HG03064 (cell line): ENCODE measurements at regions not wholly inside any gene's neighbourhood (a gene's known extent, or its start where the extent isn't known, plus 50 kb on each side); places are given as distances from the start of the nearest gene placed in this dataset.
"Not testable (repeated sequence)": the region's sequence is repeated elsewhere in the genome, so short reads cannot be mapped to it uniquely, and the experiment has no call there.

Experiments used
- ATAC-seq: cut with Tn5 transposase; IDR thresholded peaks from one replicate; pipeline ENCODE4 v1.9.1; 2021; ENCODE audit warnings: low read depth; ENCODE audit not compliant: unreplicated experiment

GRCh38 chr1:79732950-79733349 is 726.4 kb upstream of the ADGRL4 start:
- ATAC-seq = no peak

GRCh38 chr1:79726911-79727310 is 720.4 kb upstream of the ADGRL4 start:
- ATAC-seq = no peak

- no peak for ATAC-seq
Observed at GRCh38 chr1:79726321-79726720, 719.8 kb upstream of the ADGRL4 start.

- no peak for ATAC-seq
Observed at GRCh38 chr1:79716447-79716846, 709.9 kb upstream of the ADGRL4 start.

GRCh38 chr1:79714664-79715063 is 708.1 kb upstream of the ADGRL4 start:
- ATAC-seq = no peak

DNA sequence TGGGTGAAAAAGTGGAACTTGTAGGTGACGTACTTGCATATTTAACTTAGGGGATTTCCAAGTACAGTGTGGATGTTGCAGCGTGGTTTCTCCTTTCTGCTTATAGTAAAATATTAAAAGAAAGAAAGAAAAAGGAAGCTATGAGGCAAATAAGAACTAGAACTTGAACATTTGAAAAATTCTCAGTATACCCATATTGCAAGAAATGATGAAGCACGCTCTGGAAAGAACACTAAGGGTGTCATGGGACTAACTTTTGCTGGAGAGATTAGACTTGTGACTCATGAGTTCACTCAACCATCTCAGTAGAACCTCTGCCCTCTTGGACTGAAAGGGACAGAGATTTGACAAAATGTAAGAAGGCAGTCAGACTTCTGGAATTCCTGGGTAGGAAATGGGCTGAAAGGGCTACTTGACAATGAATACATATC is 704.5 kb upstream of the ADGRL4 start:
- ATAC-seq = peak; percentile 88

- ATAC-seq = no peak
Observed at GRCh38 chr1:79708646-79709265, 702.2 kb upstream of the ADGRL4 start.

DNA sequence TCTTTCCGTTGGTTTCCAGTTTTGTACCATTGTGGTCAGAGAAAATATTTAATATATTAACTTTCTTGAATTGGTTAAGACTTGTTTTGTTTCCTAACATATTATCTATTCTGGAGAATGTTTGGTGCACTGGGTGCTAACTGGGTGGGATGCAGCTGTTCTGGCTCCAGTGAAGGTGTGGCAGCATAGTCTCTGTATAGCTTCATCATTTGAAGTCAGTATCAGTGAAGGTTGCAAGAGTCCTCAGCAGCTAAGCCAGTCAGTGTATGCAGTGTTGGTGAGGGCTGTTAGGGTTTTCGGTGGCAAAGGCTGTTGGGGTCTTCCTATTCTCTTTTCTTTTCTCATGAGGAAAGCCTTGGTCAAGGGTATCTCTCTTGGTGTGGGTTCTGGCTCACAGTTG is 698.7 kb upstream of the ADGRL4 start:
- no peak for ATAC-seq

- no peak for ATAC-seq
Observed at GRCh38 chr1:79704067-79704466, 697.5 kb upstream of the ADGRL4 start.

DNA sequence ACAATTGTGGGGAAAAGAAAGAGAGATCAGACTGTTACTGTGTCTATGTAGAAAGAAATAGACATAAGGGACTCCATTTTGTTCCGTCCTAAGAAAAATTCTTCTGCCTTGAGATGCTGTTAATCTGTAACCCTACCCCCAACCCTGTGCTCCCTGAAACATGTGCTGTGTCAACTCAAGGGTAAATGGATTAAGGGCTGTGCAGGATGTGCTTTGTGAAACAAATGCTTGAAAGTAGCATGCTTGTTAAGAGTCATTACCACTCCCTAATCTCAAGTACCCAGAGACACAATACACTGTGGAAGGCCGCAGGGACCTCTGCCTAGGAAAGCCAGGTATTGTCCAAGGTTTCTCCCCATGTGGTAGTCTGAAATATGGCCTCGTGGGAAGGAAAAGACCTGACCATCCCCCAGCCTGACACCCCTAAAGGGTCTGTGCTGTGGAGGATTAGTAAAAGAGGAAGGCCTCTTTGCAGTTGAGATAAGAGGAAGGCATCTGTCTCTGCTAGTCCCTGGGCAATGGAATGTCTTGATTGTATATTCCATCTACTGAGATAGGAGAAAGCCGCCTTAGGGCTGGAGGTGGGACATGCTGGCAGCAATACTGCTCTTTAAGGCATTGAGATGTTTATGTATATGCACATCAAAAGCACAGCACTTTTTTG is 695.9 kb upstream of the ADGRL4 start:
- not testable (repeated sequence) for ATAC-seq

DNA sequence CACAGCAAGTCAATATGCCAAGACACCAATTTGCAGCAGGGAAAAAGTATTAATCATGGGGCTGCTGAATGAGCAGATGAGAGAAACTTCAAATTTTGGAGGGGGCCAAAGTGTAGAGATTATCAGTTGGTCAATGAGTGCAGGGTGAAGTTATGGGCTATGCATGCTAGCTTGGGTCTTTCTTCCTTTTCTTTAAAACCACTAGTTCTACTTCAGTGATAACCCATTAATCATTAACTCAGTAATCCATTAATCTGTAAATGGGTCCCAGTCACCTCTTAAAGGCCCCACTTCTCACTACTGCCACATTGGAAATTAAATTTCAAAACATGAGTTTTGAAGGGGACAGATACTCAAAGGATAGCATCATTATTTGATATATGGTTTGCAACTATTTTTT is 688.6 kb upstream of the ADGRL4 start:
- ATAC-seq = peak; percentile 95

- peak; percentile 52 for ATAC-seq
Observed at GRCh38 chr1:79694241-79694640, 687.7 kb upstream of the ADGRL4 start.

DNA sequence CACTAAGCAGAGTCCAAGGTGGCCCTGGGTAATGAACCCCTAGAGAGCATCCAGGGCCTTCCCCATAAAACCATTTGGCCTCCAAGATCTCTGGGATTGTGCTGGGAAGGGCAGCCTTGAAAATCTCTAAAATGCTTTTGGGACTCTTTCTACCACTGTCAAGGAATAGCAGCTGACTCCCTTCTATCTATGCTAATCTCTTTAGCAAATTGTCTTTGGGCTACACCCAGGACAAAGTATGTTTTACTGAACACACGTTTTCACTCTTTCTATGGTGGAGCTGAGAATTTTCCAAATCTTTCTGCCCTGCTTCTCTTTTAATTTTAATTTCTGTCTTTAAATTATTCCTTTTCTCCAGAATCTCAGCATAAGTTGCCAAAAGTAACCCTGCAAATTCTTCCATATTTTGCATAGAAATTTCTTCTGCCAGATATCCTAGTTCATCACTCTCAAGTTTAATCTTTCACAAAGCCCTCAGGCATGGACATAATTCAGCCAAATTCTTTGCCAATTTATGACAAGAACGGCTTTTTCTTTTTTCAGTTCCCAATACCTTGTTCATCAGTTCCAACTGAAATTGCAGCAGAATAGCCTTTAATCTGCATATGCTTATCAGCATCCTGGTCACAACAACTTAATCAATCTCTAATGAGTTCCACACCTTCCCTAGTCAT is 687.0 kb upstream of the ADGRL4 start:
- ATAC-seq = no peak

GRCh38 chr1:79692519-79692918 is 686.0 kb upstream of the ADGRL4 start:
- ATAC-seq = no peak

DNA sequence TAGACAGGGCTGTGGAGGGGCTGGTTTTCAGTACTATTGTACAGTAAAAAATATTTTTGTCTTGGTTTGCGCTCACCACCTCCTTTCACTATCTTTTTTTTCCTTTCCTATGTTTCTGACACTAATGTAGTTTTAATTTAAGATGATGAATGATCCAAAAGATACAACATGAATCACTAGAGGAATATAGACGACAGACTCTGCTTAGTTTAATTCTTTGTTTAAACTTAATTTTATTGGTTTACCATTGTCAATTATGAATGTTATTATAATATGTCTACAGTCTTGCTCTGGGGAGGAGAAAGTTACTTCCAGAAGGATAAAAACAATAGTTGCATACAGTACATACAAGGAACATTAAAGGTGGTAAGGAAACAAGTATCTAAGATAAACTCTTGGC is 682.4 kb upstream of the ADGRL4 start:
- ATAC-seq = no peak

- no peak for ATAC-seq
Observed at GRCh38 chr1:79683420-79683819, 676.9 kb upstream of the ADGRL4 start.

GRCh38 chr1:79682478-79682877 is 675.9 kb upstream of the ADGRL4 start:
- no peak for ATAC-seq

- ATAC-seq = no peak
Observed at GRCh38 chr1:79681382-79681781, 674.9 kb upstream of the ADGRL4 start.

GRCh38 chr1:79679916-79680315 is 673.4 kb upstream of the ADGRL4 start:
- no peak for ATAC-seq

GRCh38 chr1:79667848-79668696 is 661.5 kb upstream of the ADGRL4 start:
- ATAC-seq = peak; percentile 81

DNA sequence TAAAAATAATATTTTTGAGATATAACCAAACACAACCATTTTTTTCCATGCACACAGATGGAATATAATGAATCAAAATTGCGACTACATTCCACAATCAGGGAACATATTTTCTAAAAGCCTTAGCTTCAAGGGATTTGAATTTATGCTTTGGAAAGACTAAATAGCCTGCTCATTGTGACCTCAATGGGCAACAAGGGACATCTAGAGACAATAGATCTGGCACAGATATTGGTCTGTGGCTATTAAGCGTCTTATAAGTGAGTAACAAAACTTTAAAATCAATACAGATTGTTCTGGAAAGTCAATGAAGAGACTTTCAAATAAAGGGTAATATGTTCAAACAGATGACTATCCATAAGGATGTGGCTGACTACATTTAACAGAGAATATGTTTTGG is 660.6 kb upstream of the ADGRL4 start:
- no peak for ATAC-seq
